G401.6 (cell line): ENCODE measurements at regions not wholly inside any gene's neighbourhood (a gene's known extent, or its start where the extent isn't known, plus 50 kb on each side); places are given as distances from the start of the nearest gene placed in this dataset.

Source experiments
- FAIRE-seq: peaks from 2 replicates; lab custom pipeline; 2012; peaks lifted over from hg19 to GRCh38; lab: Jason Lieb, UNC

- FAIRE-seq, result no peak
These were observed 330.7 kb upstream of the SLCO3A1 start for GRCh38 chr15:91522605-91523332.

GRCh38 chr15:91523596-91523995 lies 329.9 kb upstream of the SLCO3A1 start:
- no peak for FAIRE-seq

- no peak for FAIRE-seq
These were observed 329.0 kb upstream of the SLCO3A1 start for GRCh38 chr15:91524534-91524933.

- FAIRE-seq, result no peak
These were observed 327.8 kb upstream of the SLCO3A1 start for GRCh38 chr15:91525751-91526150.

- FAIRE-seq, result no peak
These were observed 327.1 kb upstream of the SLCO3A1 start for GRCh38 chr15:91526424-91526823.

- FAIRE-seq, result no peak
These were observed 324.7 kb upstream of the SLCO3A1 start for GRCh38 chr15:91528801-91529200.

- FAIRE-seq, result no peak
These were observed 324.0 kb upstream of the SLCO3A1 start for GRCh38 chr15:91529534-91529933.

- FAIRE-seq, result no peak
These were observed 323.2 kb upstream of the SLCO3A1 start for GRCh38 chr15:91530279-91530678.

- FAIRE-seq, result no peak
These were observed 322.4 kb upstream of the SLCO3A1 start for GRCh38 chr15:91530956-91531582.

- no peak for FAIRE-seq
These were observed 319.3 kb upstream of the SLCO3A1 start for GRCh38 chr15:91534235-91534634.

GRCh38 chr15:91534976-91535375 lies 318.5 kb upstream of the SLCO3A1 start:
- no peak for FAIRE-seq

GRCh38 chr15:91535856-91536500 lies 317.5 kb upstream of the SLCO3A1 start:
- FAIRE-seq, result no peak

- no peak for FAIRE-seq
These were observed 315.7 kb upstream of the SLCO3A1 start for GRCh38 chr15:91537856-91538255.

- FAIRE-seq, result no peak
These were observed 314.7 kb upstream of the SLCO3A1 start for GRCh38 chr15:91538782-91539181.

GRCh38 chr15:91541286-91541685 lies 312.2 kb upstream of the SLCO3A1 start:
- FAIRE-seq, result no peak

- FAIRE-seq, result no peak
These were observed 311.3 kb upstream of the SLCO3A1 start for GRCh38 chr15:91542226-91542625.

GRCh38 chr15:91547356-91547755 lies 306.2 kb upstream of the SLCO3A1 start:
- no peak for FAIRE-seq

GRCh38 chr15:91548549-91548948 lies 305.0 kb upstream of the SLCO3A1 start:
- no peak for FAIRE-seq

- FAIRE-seq, result no peak
These were observed 303.9 kb upstream of the SLCO3A1 start for GRCh38 chr15:91549581-91549980.

- no peak for FAIRE-seq
These were observed 301.0 kb upstream of the SLCO3A1 start for GRCh38 chr15:91552555-91552954.

GRCh38 chr15:91553196-91553854 lies 300.2 kb upstream of the SLCO3A1 start:
- FAIRE-seq, result no peak

- no peak for FAIRE-seq
These were observed 298.2 kb upstream of the SLCO3A1 start for GRCh38 chr15:91555312-91555711.

GRCh38 chr15:91556926-91557325 lies 296.6 kb upstream of the SLCO3A1 start:
- no peak for FAIRE-seq
